Fibroblast of the aortic adventitia (primary cell): ENCODE measurements at regions not wholly inside any gene's neighbourhood (a gene's known extent, or its start where the extent isn't known, plus 50 kb on each side); places are given as distances from the start of the nearest gene placed in this dataset.

ENCODE experiments used
- DNase-seq: peaks from one replicate; pipeline ENCODE4 v3.0.0-alpha.2; 2010; ENCODE audit warnings: low read depth
- H3K4me3 ChIP-seq: 2 replicates; pipeline ENCODE4 v1.5.1; 2011; ENCODE audit warnings: low read depth, mild to moderate bottlenecking, control low read depth, low read length, moderate library complexity
- TF ChIP-seq, protein P1 (sequence below): IDR thresholded peaks from 2 replicates; pipeline ENCODE4 v1.5.1; 2011; ENCODE audit warnings: mild to moderate bottlenecking, low read length, control low read depth, inconsistent platforms; ENCODE audit not compliant: insufficient read depth

DNA sequence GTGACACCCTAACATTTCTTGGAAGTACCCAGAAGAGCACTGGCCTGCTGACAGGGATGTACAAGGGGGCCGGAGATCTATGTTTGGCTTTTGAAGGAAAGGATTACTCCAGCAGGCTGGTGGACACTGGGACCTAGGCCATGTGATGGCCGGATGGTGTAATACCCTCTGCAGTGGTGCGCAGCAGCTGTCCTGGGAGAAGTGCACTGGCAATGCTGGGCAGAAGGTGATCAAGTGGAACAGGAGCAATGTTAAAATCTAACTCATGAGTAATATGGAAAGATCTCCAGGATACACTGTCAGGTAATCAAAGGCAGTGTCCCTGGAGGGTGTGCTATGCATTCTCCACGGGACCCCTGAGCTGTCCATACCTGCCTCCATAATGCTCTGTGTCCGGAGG is 71.2 kb upstream of the POMGNT2 start:
- no peak overlapping the region for H3K4me3 ChIP-seq
- TF ChIP-seq, protein P1, sequence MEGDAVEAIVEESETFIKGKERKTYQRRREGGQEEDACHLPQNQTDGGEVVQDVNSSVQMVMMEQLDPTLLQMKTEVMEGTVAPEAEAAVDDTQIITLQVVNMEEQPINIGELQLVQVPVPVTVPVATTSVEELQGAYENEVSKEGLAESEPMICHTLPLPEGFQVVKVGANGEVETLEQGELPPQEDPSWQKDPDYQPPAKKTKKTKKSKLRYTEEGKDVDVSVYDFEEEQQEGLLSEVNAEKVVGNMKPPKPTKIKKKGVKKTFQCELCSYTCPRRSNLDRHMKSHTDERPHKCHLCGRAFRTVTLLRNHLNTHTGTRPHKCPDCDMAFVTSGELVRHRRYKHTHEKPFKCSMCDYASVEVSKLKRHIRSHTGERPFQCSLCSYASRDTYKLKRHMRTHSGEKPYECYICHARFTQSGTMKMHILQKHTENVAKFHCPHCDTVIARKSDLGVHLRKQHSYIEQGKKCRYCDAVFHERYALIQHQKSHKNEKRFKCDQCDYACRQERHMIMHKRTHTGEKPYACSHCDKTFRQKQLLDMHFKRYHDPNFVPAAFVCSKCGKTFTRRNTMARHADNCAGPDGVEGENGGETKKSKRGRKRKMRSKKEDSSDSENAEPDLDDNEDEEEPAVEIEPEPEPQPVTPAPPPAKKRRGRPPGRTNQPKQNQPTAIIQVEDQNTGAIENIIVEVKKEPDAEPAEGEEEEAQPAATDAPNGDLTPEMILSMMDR: no peak
- no peak for DNase-seq

DNA sequence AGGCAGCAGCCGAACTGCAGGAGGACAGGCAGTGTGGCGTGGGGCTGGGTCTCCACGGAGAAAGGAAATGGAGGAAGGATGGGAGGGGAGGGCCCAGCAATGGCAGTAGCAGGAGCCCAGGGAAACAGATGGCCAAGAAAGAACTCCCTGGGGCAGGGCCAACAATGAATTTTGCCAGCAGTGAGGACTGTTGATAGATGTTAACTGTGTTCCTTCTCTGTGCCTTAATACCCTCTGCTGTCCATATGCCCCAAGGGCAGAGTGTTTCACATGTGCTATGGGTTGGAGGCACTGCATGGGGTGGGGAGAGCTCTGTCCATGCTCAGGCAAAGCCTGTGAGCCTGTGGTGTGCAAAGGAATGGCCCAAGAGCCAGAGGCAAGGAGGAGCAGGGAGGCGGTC is 70.8 kb upstream of the POMGNT2 start:
- TF ChIP-seq, protein P1: no peak
- DNase-seq: no peak
- H3K4me3 ChIP-seq: no peak overlapping the region

DNA sequence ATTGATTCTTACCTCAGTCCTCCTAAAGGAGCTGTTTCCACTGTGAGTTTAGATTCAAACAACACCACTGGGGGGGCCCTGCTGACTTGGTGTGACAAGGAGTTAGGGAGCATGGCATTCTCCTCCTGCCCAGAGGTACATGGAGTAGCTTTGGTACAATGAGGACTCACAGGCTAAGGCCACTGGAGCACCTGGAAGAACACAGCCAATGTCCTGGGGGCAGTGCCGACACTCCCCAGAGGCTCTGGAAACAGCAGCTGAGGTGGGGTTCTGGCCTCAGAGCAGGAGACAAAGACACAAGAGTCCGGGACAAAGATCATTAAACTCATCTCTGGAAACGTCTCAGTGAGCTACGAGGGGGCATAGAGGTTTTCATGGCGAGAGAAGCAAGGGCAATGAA is 69.7 kb upstream of the POMGNT2 start:
- TF ChIP-seq, protein P1: no peak
- DNase-seq: no peak
- H3K4me3 ChIP-seq: no peak overlapping the region

DNA sequence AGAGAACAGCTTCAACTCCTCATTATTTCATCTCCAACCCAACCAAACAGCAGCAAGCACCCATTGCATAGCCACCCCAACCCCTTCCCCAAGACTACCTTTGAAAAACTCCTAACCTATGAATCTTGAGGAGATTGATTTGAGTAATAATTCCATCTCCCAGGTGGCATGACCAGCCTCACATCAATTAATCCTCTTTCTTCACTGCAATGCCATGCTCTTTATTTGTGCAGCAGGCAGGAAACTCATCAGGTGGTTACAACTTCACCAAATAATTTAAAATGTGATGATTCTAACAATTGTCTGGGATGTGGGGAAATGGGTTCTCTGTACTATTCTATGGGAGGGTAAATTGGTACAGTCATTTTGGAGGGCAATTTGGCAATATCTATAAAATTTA is 68.1 kb upstream of the POMGNT2 start:
- TF ChIP-seq, protein P1: no peak
- no peak overlapping the region for H3K4me3 ChIP-seq
- no peak for DNase-seq

DNA sequence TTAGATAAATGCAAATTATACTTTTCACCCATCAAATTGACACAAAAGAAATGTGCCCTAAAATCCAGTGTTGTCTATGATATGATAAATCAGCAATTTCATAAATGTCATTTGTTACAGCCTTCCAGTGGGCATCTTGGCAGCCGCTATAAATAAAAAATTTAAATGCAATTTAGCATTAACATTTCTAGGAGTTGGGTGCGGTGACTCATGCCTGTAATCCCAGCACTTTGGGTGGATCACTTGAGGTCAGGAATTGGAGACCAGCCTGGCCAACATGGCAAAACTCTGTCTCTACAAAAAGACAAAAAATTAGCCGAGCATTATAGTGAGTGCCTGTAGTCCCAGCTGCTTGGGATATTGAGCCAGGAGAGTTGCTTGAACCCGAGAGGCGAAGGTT is 65.9 kb upstream of the POMGNT2 start:
- peak; percentile 16 for DNase-seq

DNA sequence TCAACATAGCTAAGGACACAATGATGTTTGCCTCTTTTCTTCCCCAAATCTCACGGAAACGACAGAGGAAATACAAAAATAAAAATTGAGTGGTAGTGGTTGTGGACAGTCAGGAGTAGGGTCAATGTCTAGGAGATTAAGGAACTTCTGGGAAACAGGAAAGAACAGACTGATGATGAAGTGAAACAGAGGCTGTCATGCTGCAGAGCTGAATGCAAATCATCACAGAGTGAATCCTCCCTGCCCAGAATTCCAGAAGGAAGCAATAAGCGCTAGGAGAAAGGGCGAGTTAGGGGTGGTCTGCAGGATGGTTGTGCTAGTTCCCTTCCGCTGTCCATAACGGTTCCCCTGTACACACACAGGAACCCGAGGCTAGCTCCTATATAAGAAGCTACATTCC is 64.7 kb upstream of the POMGNT2 start:
- DNase-seq: no peak
- no peak overlapping the region for H3K4me3 ChIP-seq
- TF ChIP-seq, protein P1: no peak

More for the DNA sequence above, 65.9 kb upstream of the POMGNT2 start:
- TF ChIP-seq, protein P1: no peak
- no peak overlapping the region for H3K4me3 ChIP-seq

DNA sequence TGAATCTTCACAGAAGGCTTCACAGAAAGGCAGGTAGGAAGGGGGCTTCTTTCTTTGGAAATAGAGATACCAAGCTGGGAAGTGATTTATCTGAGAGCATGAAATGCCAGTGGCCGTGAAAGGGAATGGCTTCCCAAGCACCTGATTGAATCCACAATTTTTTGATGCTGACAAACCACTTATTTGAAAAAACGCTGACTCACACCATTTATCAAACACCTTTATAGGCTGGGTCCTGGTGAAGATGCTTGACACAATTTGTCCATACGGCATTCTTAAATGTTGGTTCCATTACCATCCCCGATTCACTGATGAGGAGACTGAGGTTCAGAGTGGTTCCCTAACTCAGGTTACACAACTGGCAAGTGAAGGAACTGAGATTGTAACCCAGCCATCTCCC is 64.1 kb upstream of the POMGNT2 start:
- no peak overlapping the region for H3K4me3 ChIP-seq
- DNase-seq: no peak
- TF ChIP-seq, protein P1: no peak
